KBM-7 (cell line): ENCODE measurements at regions not wholly inside any gene's neighbourhood (a gene's known extent, or its start where the extent isn't known, plus 50 kb on each side); places are given as distances from the start of the nearest gene placed in this dataset.

Experiments
- DNase-seq: peaks from one replicate; pipeline ENCODE4 v3.0.0-alpha.2; 2015
- in situ Hi-C: fragments of 300-500 bp; cut with MboI; formaldehyde crosslinking; loops from 2 replicates; pipeline ENCODE4 v1.14.3; 2020; ENCODE audit warnings: low sequenced_read_pairs, low pct_unique_long_range_greater_than_20kb, mixed read lengths

GRCh38 chr13:34148359-34148758, 330.4 kb downstream of the RFC3 start:
- in situ Hi-C loops, result no loop called here
- no peak for DNase-seq

DNA sequence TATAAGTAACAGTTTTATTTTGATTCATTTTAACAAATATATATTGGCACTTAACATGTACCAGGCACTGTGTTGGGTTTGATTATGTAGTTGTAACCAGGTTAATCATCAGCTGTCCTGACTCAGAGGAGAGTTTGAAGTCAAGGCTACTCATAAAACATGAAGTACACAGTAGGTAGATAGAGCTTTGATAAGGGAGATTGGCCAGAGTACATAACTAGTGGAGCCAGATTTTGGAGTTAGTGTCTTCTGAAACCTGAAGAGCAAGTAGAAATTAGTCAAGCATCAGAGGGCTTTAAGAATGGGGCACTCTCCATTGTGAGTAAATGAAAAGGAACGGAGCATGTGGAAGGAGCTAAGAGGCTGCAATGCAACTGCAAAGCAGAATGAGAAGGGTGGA, 333.9 kb downstream of the RFC3 start:
- in situ Hi-C loops, result no loop called here

GRCh38 chr13:34152409-34152808, 334.5 kb downstream of the RFC3 start:
- in situ Hi-C loops, result no loop called here

More for the DNA sequence above, 333.9 kb downstream of the RFC3 start:
- DNase-seq, result no peak

DNA sequence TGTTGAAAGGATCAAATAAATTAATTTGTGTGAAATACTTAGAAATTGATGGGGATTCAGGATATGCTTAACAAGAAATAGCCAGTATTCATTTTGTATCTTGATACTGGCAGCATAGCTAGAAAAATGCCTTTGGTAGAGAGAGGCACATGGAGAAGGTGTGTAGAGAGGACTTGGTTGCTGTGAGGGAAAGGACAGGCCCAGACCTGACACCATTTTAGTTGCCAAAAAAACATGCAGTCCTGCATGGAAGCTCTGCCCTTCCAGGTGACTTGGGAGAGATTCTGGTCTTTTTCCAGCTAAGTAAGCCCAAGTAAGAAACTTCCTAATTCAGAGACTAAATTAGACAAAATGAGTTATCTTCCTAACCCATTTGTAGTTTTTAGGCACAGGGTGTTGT, 335.0 kb downstream of the RFC3 start:
- DNase-seq, result no peak
- in situ Hi-C loops, result no loop called here

More at GRCh38 chr13:34152409-34152808, 334.5 kb downstream of the RFC3 start:
- DNase-seq, result no peak

- in situ Hi-C loops, result no loop called here
- DNase-seq, result peak; percentile 23
Measured at GRCh38 chr13:34153428-34154180, 335.7 kb downstream of the RFC3 start.

DNA sequence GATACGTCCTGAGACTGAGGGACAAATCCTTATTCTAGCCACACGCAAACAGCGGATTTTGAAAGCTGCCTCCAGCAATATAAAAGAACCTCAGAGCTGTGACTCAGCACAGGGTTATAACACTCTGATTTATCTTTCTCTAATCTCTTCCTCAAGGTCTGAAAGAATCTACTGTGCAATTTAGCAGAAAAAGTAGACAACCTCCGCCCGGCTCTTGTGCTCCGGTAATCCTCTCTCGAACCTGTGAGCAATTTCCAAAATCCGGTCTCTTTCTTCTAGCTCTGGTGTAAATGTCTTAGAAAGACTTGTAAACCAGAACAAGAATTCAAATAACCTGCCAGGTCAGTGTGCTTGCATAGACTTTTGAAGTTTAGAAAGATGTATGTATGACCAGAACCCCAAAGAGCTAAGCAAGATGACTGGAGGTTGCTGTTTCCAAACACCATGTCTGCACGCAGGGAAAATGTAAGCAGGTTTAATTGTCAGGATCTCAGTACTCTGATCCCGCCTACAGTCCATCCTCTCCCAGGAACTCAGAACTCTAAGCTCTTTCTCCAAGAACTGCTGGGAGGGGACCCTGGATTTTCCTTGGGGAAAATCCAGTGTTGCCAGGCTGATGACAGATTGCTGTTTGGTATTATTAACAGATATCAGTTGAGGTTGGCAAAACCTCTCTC, 338.1 kb downstream of the RFC3 start:
- in situ Hi-C loops, result no loop called here
- no peak for DNase-seq

DNA sequence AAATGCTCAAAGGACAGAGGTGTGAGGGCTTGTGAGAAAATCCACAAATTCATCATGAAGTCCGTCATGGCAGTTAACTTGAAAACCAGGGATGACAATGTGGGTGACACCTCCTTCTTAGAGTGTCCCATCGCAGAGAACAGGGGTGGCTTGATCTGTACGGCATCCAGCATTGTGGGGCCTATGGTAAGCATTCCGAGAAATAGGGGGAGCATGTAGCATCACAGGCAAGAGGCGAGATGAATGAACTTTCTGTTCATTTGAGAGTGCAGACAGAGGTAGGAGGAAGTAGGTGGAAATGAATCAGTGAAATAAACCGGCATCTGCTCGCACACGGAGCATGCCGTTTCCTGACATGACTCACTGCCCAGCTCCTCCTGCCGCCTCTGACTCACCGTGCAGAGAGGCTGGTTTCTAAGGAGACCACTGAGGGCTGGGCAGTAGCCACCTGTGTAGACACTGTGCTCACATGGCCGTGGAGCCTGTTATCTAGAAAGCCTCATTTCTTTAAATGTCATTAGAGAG, 339.0 kb downstream of the RFC3 start:
- in situ Hi-C loops, result no loop called here

DNA sequence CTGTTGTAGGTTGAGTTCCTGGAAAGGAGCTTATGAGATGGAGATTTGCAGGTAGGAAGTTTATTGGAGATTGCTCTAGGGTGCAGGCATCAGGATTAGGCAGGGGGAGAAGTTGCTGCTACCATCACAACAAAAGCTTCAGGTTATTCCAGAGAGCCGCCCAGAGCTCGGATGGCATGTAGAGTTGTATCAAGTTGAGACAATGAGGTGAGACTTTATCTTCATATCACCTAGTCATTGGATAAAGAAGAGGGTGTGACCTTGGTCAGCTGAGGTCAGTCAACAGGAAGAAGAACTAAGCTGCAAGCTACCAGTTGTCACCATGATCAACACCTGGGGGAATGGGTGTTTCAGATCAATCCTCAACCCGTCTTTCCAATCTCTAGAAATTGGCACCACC, 342.0 kb downstream of the RFC3 start:
- in situ Hi-C loops, result no loop called here
- no peak for DNase-seq

More for the DNA sequence above, 339.0 kb downstream of the RFC3 start:
- DNase-seq, result peak; percentile 82

GRCh38 chr13:34161931-34162543, 344.1 kb downstream of the RFC3 start:
- no peak for DNase-seq
- in situ Hi-C loops, result no loop called here

DNA sequence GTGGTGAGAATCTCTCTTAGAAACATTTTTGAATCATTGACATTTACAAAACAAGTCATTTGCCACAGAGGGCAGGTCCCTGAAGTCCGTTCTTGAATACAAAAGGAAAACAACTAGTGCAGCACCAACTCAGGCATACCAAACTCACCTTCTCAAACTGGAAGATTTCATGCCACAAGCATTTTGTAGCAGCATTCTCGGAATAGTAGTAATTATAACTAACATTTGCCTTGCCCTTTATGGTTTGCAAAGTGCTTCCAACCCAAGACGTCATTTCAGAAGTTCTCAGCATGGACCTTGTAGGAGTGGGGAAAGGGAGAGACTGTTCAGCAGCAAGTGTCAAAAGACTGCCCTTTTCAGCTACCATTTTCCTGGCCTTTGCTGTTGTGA, 344.6 kb downstream of the RFC3 start:
- in situ Hi-C loops, result no loop called here
- no peak for DNase-seq

- in situ Hi-C loops, result no loop called here
- DNase-seq, result no peak
Measured at GRCh38 chr13:34164582-34164981, 346.6 kb downstream of the RFC3 start.

GRCh38 chr13:34165158-34165557, 347.2 kb downstream of the RFC3 start:
- no peak for DNase-seq
- in situ Hi-C loops, result no loop called here

DNA sequence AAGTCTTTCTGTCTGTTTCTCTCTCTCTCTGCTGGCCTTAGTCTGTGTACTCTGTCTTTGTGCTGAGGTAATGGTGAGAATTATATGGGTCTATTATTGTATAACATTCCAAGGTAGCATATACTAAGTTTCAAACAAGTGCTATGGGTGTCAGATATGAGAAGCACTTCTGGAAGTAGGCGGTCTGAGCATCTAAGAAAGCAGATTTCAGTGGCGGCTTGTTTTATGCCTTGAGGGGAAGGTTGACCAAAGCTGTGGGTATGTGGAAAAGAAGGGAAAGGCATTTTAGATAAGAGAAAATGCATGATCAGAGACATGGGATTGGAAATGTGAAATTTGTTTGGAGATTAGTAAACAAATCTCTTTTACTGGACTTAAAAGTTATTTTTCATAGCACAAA, 348.5 kb downstream of the RFC3 start:
- in situ Hi-C loops, result no loop called here

GRCh38 chr13:34167347-34167746, 349.4 kb downstream of the RFC3 start:
- in situ Hi-C loops, result no loop called here
- DNase-seq, result no peak

More for the DNA sequence above, 348.5 kb downstream of the RFC3 start:
- DNase-seq, result no peak

GRCh38 chr13:34172048-34172447, 354.1 kb downstream of the RFC3 start:
- in situ Hi-C loops, result no loop called here
- no peak for DNase-seq

- in situ Hi-C loops, result no loop called here
- no peak for DNase-seq
Measured at GRCh38 chr13:34174671-34175145, 356.8 kb downstream of the RFC3 start.

- in situ Hi-C loops, result no loop called here
Measured at GRCh38 chr13:34175551-34175950, 357.6 kb downstream of the RFC3 start.

GRCh38 chr13:34176633-34177032, 358.7 kb downstream of the RFC3 start:
- in situ Hi-C loops, result no loop called here
- no peak for DNase-seq

More at GRCh38 chr13:34175551-34175950, 357.6 kb downstream of the RFC3 start:
- DNase-seq, result no peak

DNA sequence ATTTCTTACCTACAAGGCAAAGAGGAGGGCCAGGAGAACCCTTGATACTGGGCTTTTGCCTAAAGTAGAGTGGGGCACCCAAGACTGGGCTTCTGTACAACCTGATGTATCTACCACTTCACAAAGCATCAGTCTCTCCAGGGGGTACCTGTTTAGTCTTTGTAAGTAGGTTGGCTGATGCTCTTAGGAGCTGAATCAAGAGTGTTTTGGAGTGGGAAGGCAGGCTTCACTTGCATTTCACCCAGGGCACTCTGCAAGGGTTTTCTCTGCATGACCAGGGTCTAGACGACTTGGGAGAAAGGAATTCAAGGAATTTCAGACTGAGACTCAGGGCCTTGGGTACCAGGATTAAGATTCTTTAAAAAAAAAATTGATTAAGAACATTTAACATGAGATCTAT, 361.5 kb downstream of the RFC3 start:
- no peak for DNase-seq
- in situ Hi-C loops, result no loop called here

- in situ Hi-C loops, result no loop called here
- no peak for DNase-seq
Measured at GRCh38 chr13:34179927-34180326, 362.0 kb downstream of the RFC3 start.
